Activated CD8-positive, alpha-beta memory T cell treated with anti-CD3 and anti-CD28 coated beads, Interleukin-2, amount 50 U/mL, for 48 hours (primary cell): ENCODE measurements at regions not wholly inside any gene's neighbourhood (a gene's known extent, or its start where the extent isn't known, plus 50 kb on each side); places are given as distances from the start of the nearest gene placed in this dataset.

ENCODE experiments used
- DNase-seq: peaks from one replicate; pipeline ENCODE4 v3.0.0-alpha.2; 2020

- no peak for DNase-seq
Observed at GRCh38 chr4:36394352-36394903, 113.0 kb downstream of the DTHD1 start.

- DNase-seq, result no peak
Observed at GRCh38 chr4:36399762-36400353, 118.4 kb downstream of the DTHD1 start.

GRCh38 chr4:36402008-36402758 lies 120.8 kb downstream of the DTHD1 start:
- no peak for DNase-seq

- no peak for DNase-seq
Observed at GRCh38 chr4:36411338-36411737, 129.9 kb downstream of the DTHD1 start.

GRCh38 chr4:36414248-36414647 lies 132.8 kb downstream of the DTHD1 start:
- no peak for DNase-seq

GRCh38 chr4:36417146-36417545 lies 135.7 kb downstream of the DTHD1 start:
- no peak for DNase-seq

GRCh38 chr4:36420111-36420679 lies 138.8 kb downstream of the DTHD1 start:
- no peak for DNase-seq

- DNase-seq, result no peak
Observed at GRCh38 chr4:36422607-36423006, 141.2 kb downstream of the DTHD1 start.

GRCh38 chr4:36426741-36427140 lies 145.3 kb downstream of the DTHD1 start:
- DNase-seq, result no peak

- DNase-seq, result no peak
Observed at GRCh38 chr4:36427696-36428095, 146.3 kb downstream of the DTHD1 start.

GRCh38 chr4:36432586-36432985 lies 151.2 kb downstream of the DTHD1 start:
- no peak for DNase-seq

- no peak for DNase-seq
Observed at GRCh38 chr4:36439556-36439955, 158.1 kb downstream of the DTHD1 start.

GRCh38 chr4:36445480-36445879 lies 164.1 kb downstream of the DTHD1 start:
- DNase-seq, result no peak

GRCh38 chr4:36446275-36446674 lies 164.9 kb downstream of the DTHD1 start:
- no peak for DNase-seq

GRCh38 chr4:36461344-36461743 lies 179.9 kb downstream of the DTHD1 start:
- DNase-seq, result no peak

GRCh38 chr4:36467670-36468069 lies 186.3 kb downstream of the DTHD1 start:
- DNase-seq, result no peak

- no peak for DNase-seq
Observed at GRCh38 chr4:36471903-36472302, 190.5 kb downstream of the DTHD1 start.

GRCh38 chr4:36476135-36476534 lies 194.7 kb downstream of the DTHD1 start:
- DNase-seq, result no peak

- DNase-seq, result no peak
Observed at GRCh38 chr4:36477861-36478260, 196.4 kb downstream of the DTHD1 start.

GRCh38 chr4:36485885-36486284 lies 204.5 kb downstream of the DTHD1 start:
- no peak for DNase-seq

GRCh38 chr4:36489798-36490197 lies 208.4 kb downstream of the DTHD1 start:
- no peak for DNase-seq

- no peak for DNase-seq
Observed at GRCh38 chr4:36492041-36492440, 210.6 kb downstream of the DTHD1 start.

- DNase-seq, result no peak
Observed at GRCh38 chr4:36492590-36492989, 211.2 kb downstream of the DTHD1 start.

- no peak for DNase-seq
Observed at GRCh38 chr4:36493251-36493650, 211.8 kb downstream of the DTHD1 start.
